GM12878 (cell line): ENCODE measurements at regions not wholly inside any gene's neighbourhood (a gene's known extent, or its start where the extent isn't known, plus 50 kb on each side); places are given as distances from the start of the nearest gene placed in this dataset.

Source experiments
- ATAC-seq: fragments of 200-7000 bp; cut with Tn5 transposase; 3 replicates; pipeline ENCODE4 v1.9.1; 2020; ENCODE audit warnings: mild to moderate bottlenecking, moderate library complexity
- BruUV-seq: library from RNA; stranded (reverse); fragments of 400-500 nt; replicated peaks from 2 replicates; lab custom pipeline; 2021; lab: Mats Ljungman, UMichigan
- CTCF ChIA-PET: fragments of 300-600 bp; sonication (Branson Sonifier 250); formaldehyde crosslinking; extraction: SDS; loops from one replicate; lab custom pipeline; 2021; ENCODE audit warnings: inconsistent platforms; lab: Yijun Ruan, JAX
- POLR2A ChIA-PET: fragments of 350-600 bp; formaldehyde crosslinking; extraction: SDS; loops from one replicate; lab custom pipeline; 2021; ENCODE audit warnings: inconsistent platforms; lab: Charles Lee
- RAD21 ChIA-PET: fragments of 300-600 bp; sonication (Branson Sonifier 250); formaldehyde crosslinking; loops from one replicate; lab custom pipeline; 2023; ENCODE audit warnings: antibody characterized with exemption; ENCODE audit not compliant: unreplicated experiment; lab: Charles Lee
- SMC1A ChIA-PET: fragments of 300-600 bp; sonication (Branson Sonifier 250); formaldehyde crosslinking; loops from one replicate; lab custom pipeline; 2023; ENCODE audit not compliant: unreplicated experiment, uncharacterized antibody; lab: Charles Lee
- DNase-seq: peaks from one replicate; pipeline ENCODE4 v3.0.0-alpha.2; 2011; ENCODE audit warnings: low read depth, low spot score
- FAIRE-seq: peaks from 3 replicates; lab custom pipeline; 2011; peaks lifted over from hg19 to GRCh38; lab: Jason Lieb, UNC
- H2AFZ ChIP-seq: 2 replicates; pipeline ENCODE4 v1.6.0; 2011; ENCODE audit warnings: low read depth, low read length, control low read depth; ENCODE audit not compliant: control insufficient read depth
- H3K27ac ChIP-seq: 2 replicates; pipeline ENCODE4 v1.5.1; 2011; ENCODE audit warnings: control low read depth; ENCODE audit not compliant: control insufficient read depth, insufficient read depth
- H3K27me3 ChIP-seq, 2 experiments: replicated peaks in 1 of 2; 2 replicates each; pipeline versions ENCODE4 v1.6.0 to v1.6.1; 2011; ENCODE audit warnings: low read length in 1 of 2; ENCODE audit not compliant: control insufficient read depth in 2 of 2, insufficient read depth in 2 of 2
- H3K36me3 ChIP-seq, 2 experiments: 2 replicates each; pipeline ENCODE4 v1.5.1; 2011; ENCODE audit warnings: low read length in 1 of 2; ENCODE audit not compliant: control insufficient read depth in 2 of 2, insufficient read depth in 2 of 2
- H3K4me1 ChIP-seq: 2 replicates; pipeline ENCODE4 v1.6.1; 2011; ENCODE audit warnings: mild to moderate bottlenecking, low read length, moderate library complexity, mixed read lengths; ENCODE audit not compliant: control insufficient read depth, insufficient read depth
- H3K4me2 ChIP-seq: 2 replicates; pipeline ENCODE4 v1.6.0; 2011; ENCODE audit warnings: control low read depth; ENCODE audit not compliant: control insufficient read depth, insufficient read depth
- H3K4me3 ChIP-seq: fragments of 200-600 bp; sonication (generic); 2 replicates; pipeline ENCODE4 v1.5.1; 2016
- H3K79me2 ChIP-seq: 2 replicates; pipeline ENCODE4 v1.6.0; 2011; ENCODE audit warnings: low read length; ENCODE audit not compliant: control insufficient read depth, insufficient read depth
- H3K9ac ChIP-seq: 2 replicates; pipeline ENCODE4 v1.8.0; 2011; ENCODE audit warnings: low read length, control low read depth, mixed read lengths; ENCODE audit not compliant: control insufficient read depth, insufficient read depth
- H3K9me3 ChIP-seq: replicated peaks from 3 replicates; pipeline ENCODE4 v1.5.1; 2011; ENCODE audit warnings: mild to moderate bottlenecking, low read length; ENCODE audit not compliant: control insufficient read depth, insufficient read depth
- H4K20me1 ChIP-seq: 2 replicates; pipeline ENCODE4 v1.6.0; 2011; ENCODE audit not compliant: control insufficient read depth, insufficient read depth
- MXI1 ChIP-seq: fragments of 150-350 bp; IDR thresholded peaks from 2 replicates; pipeline ENCODE4 v1.6.1; 2011; ENCODE audit warnings: low read depth, mild to moderate bottlenecking, inconsistent platforms, low read length, improper control_type of control experiment
- NRF1 ChIP-seq: conservative IDR thresholded peaks from 2 replicates; pipeline ENCODE4 v1.6.1; 2011; ENCODE audit warnings: mild to moderate bottlenecking, low read depth, low read length, improper control_type of control experiment
- POU2F2 ChIP-seq: IDR thresholded peaks from 3 replicates; pipeline ENCODE4 v1.6.1; 2011; ENCODE audit warnings: low read depth, mild to moderate bottlenecking, low read length, borderline replicate concordance
- RFX5 ChIP-seq: IDR thresholded peaks from 2 replicates; pipeline ENCODE4 v1.6.1; 2011; ENCODE audit warnings: low read depth, low read length, improper control_type of control experiment
- STAT1 ChIP-seq: fragments of 450-650 bp; conservative IDR thresholded peaks from 2 replicates; pipeline ENCODE4 v1.6.1; 2014; ENCODE audit warnings: antibody characterized with exemption, mild to moderate bottlenecking
- WGBS: methylation state at CpG from one replicate; pipeline ENCODE4 v1.1.6; 2016; ENCODE audit warnings: low lambda C conversion rate; ENCODE audit not compliant: insufficient replicate concordance, insufficient coverage; ENCODE audit errors: missing lambda C conversion rate; 5-methylcytosine and 5-hydroxymethylcytosine counted together
- in situ Hi-C: fragments of 300-500 bp; cut with MboI; formaldehyde crosslinking; loops from 9 replicates; pipeline ENCODE4 v1.14.3; 2018; ENCODE audit warnings: mixed read lengths
- intact Hi-C: fragments of 100-400 bp; cut with micrococcal nuclease; formaldehyde crosslinking; loops from one replicate; pipeline ENCODE4 v1.14.2; 2022; ENCODE audit not compliant: unreplicated experiment
- TF ChIP-seq, protein P1 (sequence below): IDR thresholded peaks from 2 replicates; pipeline ENCODE4 v1.6.1; 2012; ENCODE audit warnings: improper control_type of control experiment, low read depth, low read length; ENCODE audit not compliant: insufficient replicate concordance
- TF ChIP-seq, protein P2 (sequence below): IDR thresholded peaks from 2 replicates; pipeline ENCODE4 v1.6.1; 2012; ENCODE audit warnings: low read length, inconsistent platforms

DNA sequence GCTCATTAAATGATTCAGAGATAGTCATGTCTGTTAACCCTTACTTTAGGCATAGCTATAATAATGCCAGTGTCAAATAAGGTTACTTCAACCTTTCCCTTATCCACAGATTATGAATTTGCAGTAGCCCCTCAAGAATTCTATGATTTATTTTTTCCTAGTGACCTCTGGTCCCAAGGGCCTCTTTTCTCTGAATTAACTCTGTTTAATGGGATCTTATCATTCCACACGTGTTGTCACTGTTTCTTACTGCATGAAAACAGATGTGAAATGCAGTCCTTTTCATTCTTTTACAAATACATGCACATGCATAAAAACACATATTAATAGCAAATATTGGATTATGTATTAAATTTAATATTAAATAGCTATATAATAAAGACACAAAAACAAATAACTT lies 667.7 kb upstream of the FOXG1 start:
- Histone ChIP-seq H3K9ac (no peak overlapping the region), H3K4me2 (no peak overlapping the region), H4K20me1 (no peaks in the 10 kb centered on the region), H2AFZ (no peak overlapping the region), H3K4me3 (no peak overlapping the region), H3K36me3 (no peaks in the 10 kb centered on the region), H3K79me2 (no peaks in the 10 kb centered on the region), H3K27ac (no peak overlapping the region)
- no peak for ATAC-seq
- in situ Hi-C loops, result no loop called here
- intact Hi-C loops, result no loop called here
- no peak for FAIRE-seq
- WGBS, result 0% methylated on average over 1 of the region's 1 CpG
- ChIA-PET CTCF (interaction anchor here (1.0 kb wide), 1 partner anchor 28 kb away, joined by 3 read pairs; no protein-coding TSS in a partner anchor), RAD21 (no interaction called here), POLR2A (no interaction called here)
- DNase-seq, result no peak
- TF ChIP-seq, protein P1, sequence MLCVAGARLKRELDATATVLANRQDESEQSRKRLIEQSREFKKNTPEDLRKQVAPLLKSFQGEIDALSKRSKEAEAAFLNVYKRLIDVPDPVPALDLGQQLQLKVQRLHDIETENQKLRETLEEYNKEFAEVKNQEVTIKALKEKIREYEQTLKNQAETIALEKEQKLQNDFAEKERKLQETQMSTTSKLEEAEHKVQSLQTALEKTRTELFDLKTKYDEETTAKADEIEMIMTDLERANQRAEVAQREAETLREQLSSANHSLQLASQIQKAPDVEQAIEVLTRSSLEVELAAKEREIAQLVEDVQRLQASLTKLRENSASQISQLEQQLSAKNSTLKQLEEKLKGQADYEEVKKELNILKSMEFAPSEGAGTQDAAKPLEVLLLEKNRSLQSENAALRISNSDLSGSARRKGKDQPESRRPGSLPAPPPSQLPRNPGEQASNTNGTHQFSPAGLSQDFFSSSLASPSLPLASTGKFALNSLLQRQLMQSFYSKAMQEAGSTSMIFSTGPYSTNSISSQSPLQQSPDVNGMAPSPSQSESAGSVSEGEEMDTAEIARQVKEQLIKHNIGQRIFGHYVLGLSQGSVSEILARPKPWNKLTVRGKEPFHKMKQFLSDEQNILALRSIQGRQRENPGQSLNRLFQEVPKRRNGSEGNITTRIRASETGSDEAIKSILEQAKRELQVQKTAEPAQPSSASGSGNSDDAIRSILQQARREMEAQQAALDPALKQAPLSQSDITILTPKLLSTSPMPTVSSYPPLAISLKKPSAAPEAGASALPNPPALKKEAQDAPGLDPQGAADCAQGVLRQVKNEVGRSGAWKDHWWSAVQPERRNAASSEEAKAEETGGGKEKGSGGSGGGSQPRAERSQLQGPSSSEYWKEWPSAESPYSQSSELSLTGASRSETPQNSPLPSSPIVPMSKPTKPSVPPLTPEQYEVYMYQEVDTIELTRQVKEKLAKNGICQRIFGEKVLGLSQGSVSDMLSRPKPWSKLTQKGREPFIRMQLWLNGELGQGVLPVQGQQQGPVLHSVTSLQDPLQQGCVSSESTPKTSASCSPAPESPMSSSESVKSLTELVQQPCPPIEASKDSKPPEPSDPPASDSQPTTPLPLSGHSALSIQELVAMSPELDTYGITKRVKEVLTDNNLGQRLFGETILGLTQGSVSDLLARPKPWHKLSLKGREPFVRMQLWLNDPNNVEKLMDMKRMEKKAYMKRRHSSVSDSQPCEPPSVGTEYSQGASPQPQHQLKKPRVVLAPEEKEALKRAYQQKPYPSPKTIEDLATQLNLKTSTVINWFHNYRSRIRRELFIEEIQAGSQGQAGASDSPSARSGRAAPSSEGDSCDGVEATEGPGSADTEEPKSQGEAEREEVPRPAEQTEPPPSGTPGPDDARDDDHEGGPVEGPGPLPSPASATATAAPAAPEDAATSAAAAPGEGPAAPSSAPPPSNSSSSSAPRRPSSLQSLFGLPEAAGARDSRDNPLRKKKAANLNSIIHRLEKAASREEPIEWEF, result no peak
- TF ChIP-seq NRF1 (no peak), MXI1 (no peak), POU2F2 (no peak), RFX5 (no peak), STAT1 (no peak)
- TF ChIP-seq, protein P2, sequence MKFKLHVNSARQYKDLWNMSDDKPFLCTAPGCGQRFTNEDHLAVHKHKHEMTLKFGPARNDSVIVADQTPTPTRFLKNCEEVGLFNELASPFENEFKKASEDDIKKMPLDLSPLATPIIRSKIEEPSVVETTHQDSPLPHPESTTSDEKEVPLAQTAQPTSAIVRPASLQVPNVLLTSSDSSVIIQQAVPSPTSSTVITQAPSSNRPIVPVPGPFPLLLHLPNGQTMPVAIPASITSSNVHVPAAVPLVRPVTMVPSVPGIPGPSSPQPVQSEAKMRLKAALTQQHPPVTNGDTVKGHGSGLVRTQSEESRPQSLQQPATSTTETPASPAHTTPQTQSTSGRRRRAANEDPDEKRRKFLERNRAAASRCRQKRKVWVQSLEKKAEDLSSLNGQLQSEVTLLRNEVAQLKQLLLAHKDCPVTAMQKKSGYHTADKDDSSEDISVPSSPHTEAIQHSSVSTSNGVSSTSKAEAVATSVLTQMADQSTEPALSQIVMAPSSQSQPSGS, result no peak
- TF ChIP-seq, all 136 proteins: peak for 0
- BruUV-seq, result no TSS peak
- Histone ChIP-seq H3K4me1 (no peaks in the 10 kb centered on the region), H3K9me3 (no peaks in the 10 kb centered on the region), H3K27me3 (no peaks in the 10 kb centered on the region)
- SMC1A ChIA-PET, result no interaction called here
